ENCODE measurements at regions not wholly inside any gene's neighbourhood (a gene's known extent, or its start where the extent isn't known, plus 50 kb on each side); places are given as distances from the start of the nearest gene placed in this dataset.

GRCh38 chr2:177073611-177074010 is 139.0 kb upstream of the HNRNPA3 start:
- TF ChIP-seq, protein P1, sequence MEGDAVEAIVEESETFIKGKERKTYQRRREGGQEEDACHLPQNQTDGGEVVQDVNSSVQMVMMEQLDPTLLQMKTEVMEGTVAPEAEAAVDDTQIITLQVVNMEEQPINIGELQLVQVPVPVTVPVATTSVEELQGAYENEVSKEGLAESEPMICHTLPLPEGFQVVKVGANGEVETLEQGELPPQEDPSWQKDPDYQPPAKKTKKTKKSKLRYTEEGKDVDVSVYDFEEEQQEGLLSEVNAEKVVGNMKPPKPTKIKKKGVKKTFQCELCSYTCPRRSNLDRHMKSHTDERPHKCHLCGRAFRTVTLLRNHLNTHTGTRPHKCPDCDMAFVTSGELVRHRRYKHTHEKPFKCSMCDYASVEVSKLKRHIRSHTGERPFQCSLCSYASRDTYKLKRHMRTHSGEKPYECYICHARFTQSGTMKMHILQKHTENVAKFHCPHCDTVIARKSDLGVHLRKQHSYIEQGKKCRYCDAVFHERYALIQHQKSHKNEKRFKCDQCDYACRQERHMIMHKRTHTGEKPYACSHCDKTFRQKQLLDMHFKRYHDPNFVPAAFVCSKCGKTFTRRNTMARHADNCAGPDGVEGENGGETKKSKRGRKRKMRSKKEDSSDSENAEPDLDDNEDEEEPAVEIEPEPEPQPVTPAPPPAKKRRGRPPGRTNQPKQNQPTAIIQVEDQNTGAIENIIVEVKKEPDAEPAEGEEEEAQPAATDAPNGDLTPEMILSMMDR (conservative IDR thresholded peaks at IDR 0.05), result no peak
- TF ChIP-seq EZH2 (IDR thresholded peaks at IDR 0.05; ENCODE audit: low read depth), result no peak

Data from PC-9 (cell line).